ENCODE measurements at regions not wholly inside any gene's neighbourhood (a gene's known extent, or its start where the extent isn't known, plus 50 kb on each side); places are given as distances from the start of the nearest gene placed in this dataset.

- Mint-ChIP-seq H3K4me3 (ENCODE audit: low read depth, unreplicated experiment) (no peak overlapping the region), H3K36me3 (ENCODE audit: insufficient read depth, unreplicated experiment) (no peaks in the 10 kb centered on the region), H3K4me1 (ENCODE audit: low read depth, unreplicated experiment) (no peaks in the 10 kb centered on the region), H3K9me3 (ENCODE audit: low read depth, unreplicated experiment) (no peaks in the 10 kb centered on the region), H3K27ac (ENCODE audit: unreplicated experiment) (no peak overlapping the region), H3K27me3 (ENCODE audit: unreplicated experiment) (peaks cover 58% of the 10 kb centered on the region)
- no TSS peak for BruUV-seq (replicated peaks)
- no peak for TF ChIP-seq CTCF (IDR thresholded peaks at IDR 0.05; ENCODE audit: unreplicated experiment)
- DNase-seq: no peak
- intact Hi-C loops (cut with micrococcal nuclease; ENCODE audit: unreplicated experiment): no loop called here
- CTCF ChIA-PET: no interaction called here
Observed at GRCh38 chr10:117621196-117621595, 78.7 kb downstream of the EMX2 start.

GRCh38 chr10:117621795-117622420 lies 79.4 kb downstream of the EMX2 start:
- no peak for TF ChIP-seq CTCF (IDR thresholded peaks at IDR 0.05; ENCODE audit: unreplicated experiment)
- Mint-ChIP-seq H3K9me3 (ENCODE audit: low read depth, unreplicated experiment) (no peaks in the 10 kb centered on the region), H3K27me3 (ENCODE audit: unreplicated experiment) (peaks cover 58% of the 10 kb centered on the region), H3K36me3 (ENCODE audit: insufficient read depth, unreplicated experiment) (no peaks in the 10 kb centered on the region), H3K27ac (ENCODE audit: unreplicated experiment) (no peak overlapping the region), H3K4me3 (ENCODE audit: low read depth, unreplicated experiment) (no peak overlapping the region), H3K4me1 (ENCODE audit: low read depth, unreplicated experiment) (no peaks in the 10 kb centered on the region)
- DNase-seq: no peak
- no TSS peak for BruUV-seq (replicated peaks)
- CTCF ChIA-PET: no interaction called here
- intact Hi-C loops (cut with micrococcal nuclease; ENCODE audit: unreplicated experiment): no loop called here

GRCh38 chr10:117622471-117623184 lies 80.1 kb downstream of the EMX2 start:
- H3K9me3 Mint-ChIP-seq (ENCODE audit: low read depth, unreplicated experiment): no peaks in the 10 kb centered on the region
- no peak for DNase-seq
- peaks cover 58% of the 10 kb centered on the region for H3K27me3 Mint-ChIP-seq (ENCODE audit: unreplicated experiment)
- H3K4me3 Mint-ChIP-seq (ENCODE audit: low read depth, unreplicated experiment): no peak overlapping the region
- intact Hi-C loops (cut with micrococcal nuclease; ENCODE audit: unreplicated experiment): no loop called here
- no TSS peak for BruUV-seq (replicated peaks)
- H3K4me1 Mint-ChIP-seq (ENCODE audit: low read depth, unreplicated experiment): no peaks in the 10 kb centered on the region
- H3K27ac Mint-ChIP-seq (ENCODE audit: unreplicated experiment): no peak overlapping the region
- CTCF ChIA-PET: no interaction called here
- TF ChIP-seq CTCF (IDR thresholded peaks at IDR 0.05; ENCODE audit: unreplicated experiment): no peak
- H3K36me3 Mint-ChIP-seq (ENCODE audit: insufficient read depth, unreplicated experiment): no peaks in the 10 kb centered on the region

GRCh38 chr10:117626228-117626627 lies 83.7 kb downstream of the EMX2 start:
- H3K9me3 Mint-ChIP-seq (ENCODE audit: low read depth, unreplicated experiment): no peaks in the 10 kb centered on the region
- no TSS peak for BruUV-seq (replicated peaks)
- intact Hi-C loops (cut with micrococcal nuclease; ENCODE audit: unreplicated experiment): no loop called here
- no peak for TF ChIP-seq CTCF (IDR thresholded peaks at IDR 0.05; ENCODE audit: unreplicated experiment)
- DNase-seq: no peak
- peaks cover 27% of the 10 kb centered on the region for H3K27me3 Mint-ChIP-seq (ENCODE audit: unreplicated experiment)
- no peak overlapping the region for H3K4me3 Mint-ChIP-seq (ENCODE audit: low read depth, unreplicated experiment)
- no peaks in the 10 kb centered on the region for H3K4me1 Mint-ChIP-seq (ENCODE audit: low read depth, unreplicated experiment)
- no peak overlapping the region for H3K27ac Mint-ChIP-seq (ENCODE audit: unreplicated experiment)
- H3K36me3 Mint-ChIP-seq (ENCODE audit: insufficient read depth, unreplicated experiment): no peaks in the 10 kb centered on the region
- CTCF ChIA-PET: no interaction called here

Data from Calu3 (cell line).